NB4 (cell line): ENCODE measurements at regions not wholly inside any gene's neighbourhood (a gene's known extent, or its start where the extent isn't known, plus 50 kb on each side); places are given as distances from the start of the nearest gene placed in this dataset.

Source experiments
- MYC ChIP-seq: IDR thresholded peaks from 2 replicates; pipeline ENCODE4 v1.6.1; 2011; ENCODE audit warnings: low read depth, low read length
- POLR2A ChIP-seq: IDR thresholded peaks from 2 replicates; pipeline ENCODE4 v1.6.1; 2011; ENCODE audit warnings: mild to moderate bottlenecking; ENCODE audit not compliant: insufficient read length; ENCODE audit errors: extremely low read depth
- TF ChIP-seq, protein P1 (sequence below): IDR thresholded peaks from one replicate; pipeline ENCODE4 v1.5.1; 2012; ENCODE audit warnings: low read depth, low read length
- TF ChIP-seq, protein P2 (sequence below): IDR thresholded peaks from 2 replicates; pipeline ENCODE4 v1.6.1; 2011; ENCODE audit warnings: low read depth, low read length

DNA sequence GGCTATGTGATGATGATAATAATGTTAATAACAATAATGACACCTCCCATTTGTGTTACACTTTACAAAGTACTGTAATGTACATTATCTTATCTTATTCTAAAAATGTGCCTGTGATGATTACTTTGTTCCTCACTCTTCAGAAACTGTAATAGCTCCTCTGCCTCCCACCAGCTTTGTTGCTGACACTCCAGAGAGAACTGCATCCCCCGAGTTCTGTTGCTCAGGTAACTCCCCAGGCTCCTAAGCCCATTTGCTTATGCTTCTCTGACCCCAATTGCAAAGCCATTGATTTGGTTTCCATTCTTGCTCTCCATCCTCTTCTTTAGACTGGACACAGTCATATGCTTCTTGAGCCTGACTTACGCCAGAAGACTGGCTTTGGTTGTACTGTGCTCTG is 319.7 kb downstream of the EPM2A start:
- TF ChIP-seq POLR2A (no peak), MYC (no peak)
- TF ChIP-seq, protein P1, sequence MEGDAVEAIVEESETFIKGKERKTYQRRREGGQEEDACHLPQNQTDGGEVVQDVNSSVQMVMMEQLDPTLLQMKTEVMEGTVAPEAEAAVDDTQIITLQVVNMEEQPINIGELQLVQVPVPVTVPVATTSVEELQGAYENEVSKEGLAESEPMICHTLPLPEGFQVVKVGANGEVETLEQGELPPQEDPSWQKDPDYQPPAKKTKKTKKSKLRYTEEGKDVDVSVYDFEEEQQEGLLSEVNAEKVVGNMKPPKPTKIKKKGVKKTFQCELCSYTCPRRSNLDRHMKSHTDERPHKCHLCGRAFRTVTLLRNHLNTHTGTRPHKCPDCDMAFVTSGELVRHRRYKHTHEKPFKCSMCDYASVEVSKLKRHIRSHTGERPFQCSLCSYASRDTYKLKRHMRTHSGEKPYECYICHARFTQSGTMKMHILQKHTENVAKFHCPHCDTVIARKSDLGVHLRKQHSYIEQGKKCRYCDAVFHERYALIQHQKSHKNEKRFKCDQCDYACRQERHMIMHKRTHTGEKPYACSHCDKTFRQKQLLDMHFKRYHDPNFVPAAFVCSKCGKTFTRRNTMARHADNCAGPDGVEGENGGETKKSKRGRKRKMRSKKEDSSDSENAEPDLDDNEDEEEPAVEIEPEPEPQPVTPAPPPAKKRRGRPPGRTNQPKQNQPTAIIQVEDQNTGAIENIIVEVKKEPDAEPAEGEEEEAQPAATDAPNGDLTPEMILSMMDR: no peak
- TF ChIP-seq, protein P2, sequence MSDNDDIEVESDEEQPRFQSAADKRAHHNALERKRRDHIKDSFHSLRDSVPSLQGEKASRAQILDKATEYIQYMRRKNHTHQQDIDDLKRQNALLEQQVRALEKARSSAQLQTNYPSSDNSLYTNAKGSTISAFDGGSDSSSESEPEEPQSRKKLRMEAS: no peak
